Progenitor cell of endocrine pancreas (in vitro differentiated cells): ENCODE measurements at regions not wholly inside any gene's neighbourhood (a gene's known extent, or its start where the extent isn't known, plus 50 kb on each side); places are given as distances from the start of the nearest gene placed in this dataset.

Source experiments
- DNase-seq: peaks from one replicate; pipeline ENCODE4 v3.0.0; 2021; ENCODE audit warnings: low spot score; ENCODE audit not compliant: unreplicated experiment
- H3K27ac Mint-ChIP-seq: 2 replicates; pipeline ENCODE4 v1.8.0; 2021; ENCODE audit warnings: mild to moderate bottlenecking, moderate library complexity, mixed read lengths
- H3K27me3 Mint-ChIP-seq: 2 replicates; pipeline ENCODE4 v1.8.0; 2021; ENCODE audit warnings: mixed read lengths
- H3K36me3 Mint-ChIP-seq: 2 replicates; pipeline ENCODE4 v1.8.0; 2022; ENCODE audit warnings: mixed read lengths; ENCODE audit not compliant: insufficient read depth
- H3K4me1 Mint-ChIP-seq: 2 replicates; pipeline ENCODE4 v1.8.0; 2021; ENCODE audit warnings: low read depth, mixed read lengths
- H3K4me3 Mint-ChIP-seq: 2 replicates; pipeline ENCODE4 v1.8.0; 2021; ENCODE audit warnings: low read depth, mild to moderate bottlenecking, moderate library complexity, mixed read lengths
- H3K9me3 Mint-ChIP-seq: 2 replicates; pipeline ENCODE4 v1.8.0; 2021; ENCODE audit warnings: low read depth, mixed read lengths
- TF ChIP-seq, protein P1 (sequence below): fragments of 200-600 bp; sonication (generic); IDR thresholded peaks from one replicate; pipeline ENCODE4 v1.5.0; 2021; ENCODE audit warnings: antibody characterized with exemption, mild to moderate bottlenecking; ENCODE audit not compliant: unreplicated experiment

DNA sequence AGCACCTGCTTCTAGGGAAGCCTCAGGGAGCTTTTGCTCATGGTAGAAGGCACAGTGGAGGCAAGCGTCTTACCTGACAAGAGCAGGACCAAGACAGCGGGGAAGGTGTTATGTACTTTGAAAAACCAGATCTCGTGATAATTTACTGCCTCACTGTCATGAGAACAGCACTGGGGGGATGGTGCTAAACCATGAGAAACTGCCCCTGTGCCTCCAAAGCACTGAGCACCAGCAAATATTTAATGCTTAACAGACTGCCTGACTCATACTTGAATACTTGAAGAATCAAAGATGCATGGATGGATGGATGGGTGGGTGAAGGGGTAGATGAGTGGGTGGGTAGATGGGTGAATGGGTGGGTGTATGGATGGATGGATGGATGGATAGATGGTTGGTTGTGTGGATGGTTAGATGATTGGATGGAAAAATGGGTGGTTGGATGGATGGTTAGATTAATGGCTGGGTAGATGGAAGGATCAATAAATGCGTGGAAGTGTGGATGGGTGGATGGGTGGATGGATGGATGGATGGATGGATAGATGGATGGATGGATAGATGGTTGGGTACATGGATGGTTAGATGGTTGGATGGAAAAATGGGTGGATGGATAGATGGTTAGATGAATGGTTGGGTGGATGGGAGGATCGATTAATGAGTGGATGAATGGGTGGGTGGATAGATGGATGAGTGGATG, 101.1 kb upstream of the IPO5 start:
- TF ChIP-seq, protein P1, sequence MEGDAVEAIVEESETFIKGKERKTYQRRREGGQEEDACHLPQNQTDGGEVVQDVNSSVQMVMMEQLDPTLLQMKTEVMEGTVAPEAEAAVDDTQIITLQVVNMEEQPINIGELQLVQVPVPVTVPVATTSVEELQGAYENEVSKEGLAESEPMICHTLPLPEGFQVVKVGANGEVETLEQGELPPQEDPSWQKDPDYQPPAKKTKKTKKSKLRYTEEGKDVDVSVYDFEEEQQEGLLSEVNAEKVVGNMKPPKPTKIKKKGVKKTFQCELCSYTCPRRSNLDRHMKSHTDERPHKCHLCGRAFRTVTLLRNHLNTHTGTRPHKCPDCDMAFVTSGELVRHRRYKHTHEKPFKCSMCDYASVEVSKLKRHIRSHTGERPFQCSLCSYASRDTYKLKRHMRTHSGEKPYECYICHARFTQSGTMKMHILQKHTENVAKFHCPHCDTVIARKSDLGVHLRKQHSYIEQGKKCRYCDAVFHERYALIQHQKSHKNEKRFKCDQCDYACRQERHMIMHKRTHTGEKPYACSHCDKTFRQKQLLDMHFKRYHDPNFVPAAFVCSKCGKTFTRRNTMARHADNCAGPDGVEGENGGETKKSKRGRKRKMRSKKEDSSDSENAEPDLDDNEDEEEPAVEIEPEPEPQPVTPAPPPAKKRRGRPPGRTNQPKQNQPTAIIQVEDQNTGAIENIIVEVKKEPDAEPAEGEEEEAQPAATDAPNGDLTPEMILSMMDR = no peak
- no peaks in the 10 kb centered on the region for H3K36me3 Mint-ChIP-seq
- H3K27me3 Mint-ChIP-seq = peaks cover 7% of the 10 kb centered on the region
- H3K27ac Mint-ChIP-seq = no peak overlapping the region
- DNase-seq = no peak
- H3K4me1 Mint-ChIP-seq = peaks cover 3% of the 10 kb centered on the region
- no peak overlapping the region for H3K4me3 Mint-ChIP-seq
- H3K9me3 Mint-ChIP-seq = no peaks in the 10 kb centered on the region

DNA sequence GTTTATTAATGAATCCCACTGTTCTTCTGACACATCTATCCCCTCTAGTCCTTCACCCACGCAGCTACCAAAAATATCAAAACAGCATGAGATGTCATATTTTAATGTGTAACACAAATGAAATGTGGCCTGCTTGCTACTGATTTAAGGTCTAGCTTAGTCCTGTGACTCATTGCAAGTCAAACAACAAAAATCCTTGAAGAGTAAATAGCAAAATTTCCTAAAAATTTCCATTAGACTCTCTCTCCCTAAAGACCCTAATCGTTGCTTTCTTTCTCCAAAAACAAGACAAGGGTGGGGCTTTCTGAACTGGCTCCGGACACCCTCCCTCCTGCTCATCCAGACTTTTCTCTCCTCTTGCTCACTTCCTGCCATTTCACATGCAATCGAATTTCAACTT, 99.9 kb upstream of the IPO5 start:
- Mint-ChIP-seq H3K36me3 (no peaks in the 10 kb centered on the region), H3K4me1 (peaks cover 3% of the 10 kb centered on the region), H3K9me3 (no peaks in the 10 kb centered on the region), H3K4me3 (no peak overlapping the region), H3K27me3 (peaks cover 7% of the 10 kb centered on the region), H3K27ac (no peak overlapping the region)
- DNase-seq = no peak
- TF ChIP-seq, protein P1 = no peak

DNA sequence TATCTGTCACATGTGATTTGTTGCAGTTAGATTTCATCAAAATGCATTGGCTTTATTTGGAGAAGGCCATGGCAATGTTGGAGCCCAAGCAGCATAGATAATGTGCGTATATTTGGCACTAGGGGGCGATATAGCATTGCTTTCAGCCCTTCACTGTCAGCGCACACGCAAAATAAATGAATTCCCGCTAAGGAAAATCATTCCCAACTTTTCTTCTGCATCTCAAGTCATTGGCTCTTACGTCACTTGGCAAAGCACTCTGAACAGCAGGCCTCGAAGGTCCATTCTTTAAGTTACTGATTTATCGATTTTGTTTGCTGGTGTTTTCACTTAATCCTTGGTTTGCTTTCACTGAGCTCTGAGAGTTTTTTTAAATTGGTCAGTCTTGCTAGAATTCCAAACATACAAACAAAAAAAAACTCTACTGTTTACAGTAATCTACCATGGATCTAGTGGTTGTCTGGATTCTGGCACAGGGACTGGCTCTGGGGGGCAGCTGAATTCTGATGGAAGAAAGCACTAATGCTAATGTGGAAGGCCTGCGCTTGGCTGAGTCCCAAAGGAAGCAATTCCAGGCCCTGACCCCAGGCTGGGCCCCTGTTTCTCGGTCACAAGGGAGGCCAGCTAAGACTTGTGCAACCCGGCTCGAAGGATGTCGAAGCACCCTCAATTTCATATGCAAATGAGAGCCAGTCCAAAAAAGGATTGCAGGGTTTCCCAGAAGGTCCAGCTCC, 97.7 kb upstream of the IPO5 start:
- TF ChIP-seq, protein P1 = peak; percentile 93
- Mint-ChIP-seq H3K27me3 (peaks cover 7% of the 10 kb centered on the region), H3K4me1 (peaks cover 3% of the 10 kb centered on the region), H3K4me3 (no peak overlapping the region), H3K9me3 (no peaks in the 10 kb centered on the region), H3K27ac (no peak overlapping the region), H3K36me3 (no peaks in the 10 kb centered on the region)
- peak; percentile 10 for DNase-seq

DNA sequence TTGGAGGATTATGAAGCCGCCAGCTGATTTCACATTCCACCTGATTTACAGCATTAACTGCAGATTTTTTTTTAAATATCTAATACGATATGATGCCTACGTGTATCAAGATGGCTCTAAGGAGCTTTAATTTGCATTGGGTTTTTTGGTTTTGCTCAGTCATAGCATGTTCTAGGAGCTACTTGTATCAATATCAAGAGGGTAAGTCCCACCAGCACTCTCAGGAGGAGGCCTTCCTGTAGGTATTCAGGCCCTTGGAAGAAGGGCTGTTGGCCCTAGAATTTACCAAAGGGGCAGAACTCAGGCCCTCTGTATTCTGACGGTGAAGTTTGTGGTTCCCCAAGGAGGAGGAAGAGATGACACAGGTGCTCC, 97.2 kb upstream of the IPO5 start:
- no peak for DNase-seq
- H3K27ac Mint-ChIP-seq = no peak overlapping the region
- peaks cover 3% of the 10 kb centered on the region for H3K27me3 Mint-ChIP-seq
- H3K36me3 Mint-ChIP-seq = no peaks in the 10 kb centered on the region
- H3K4me1 Mint-ChIP-seq = peaks cover 3% of the 10 kb centered on the region
- TF ChIP-seq, protein P1 = no peak
- H3K4me3 Mint-ChIP-seq = no peak overlapping the region
- H3K9me3 Mint-ChIP-seq = no peaks in the 10 kb centered on the region

DNA sequence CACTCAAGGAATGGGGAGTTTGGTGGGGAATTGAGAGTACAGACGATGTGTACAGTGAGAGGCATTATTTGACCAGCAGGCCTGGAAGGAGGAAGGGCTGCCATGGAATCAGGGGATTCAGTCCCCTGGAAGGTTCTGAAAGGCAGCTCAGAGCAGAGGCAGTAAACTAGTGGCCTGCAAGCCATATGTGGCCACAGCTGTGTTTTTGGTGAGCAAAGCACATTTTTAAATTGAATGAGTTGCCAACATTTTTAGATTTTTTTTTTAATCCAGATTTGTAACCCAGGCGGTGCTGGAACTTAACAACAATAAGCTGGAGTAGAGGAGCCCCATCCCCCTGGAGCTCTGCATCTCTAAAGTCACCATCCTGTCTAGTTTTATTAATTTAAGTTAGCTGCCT, 95.3 kb upstream of the IPO5 start:
- TF ChIP-seq, protein P1 = no peak
- Mint-ChIP-seq H3K4me1 (peaks cover 3% of the 10 kb centered on the region), H3K4me3 (no peak overlapping the region), H3K36me3 (no peaks in the 10 kb centered on the region), H3K27me3 (no peaks in the 10 kb centered on the region), H3K9me3 (peaks cover 7% of the 10 kb centered on the region), H3K27ac (no peak overlapping the region)
- no peak for DNase-seq
